ENCODE measurements at regions not wholly inside any gene's neighbourhood (a gene's known extent, or its start where the extent isn't known, plus 50 kb on each side); places are given as distances from the start of the nearest gene placed in this dataset.
A peak's percentile ranks its signal among the peaks of the same experiment; 100 is the strongest.

- peaks cover 0 to 23% (median 8%) of the 10 kb centered on the region in 10 experiments; a peak in 11 of 20 replicates for H3K4me1 ChIP-seq
- no peak overlapping the region for H3K4me2 ChIP-seq
- no peak overlapping the region for H3K27ac ChIP-seq
- H4K20me1 ChIP-seq = no peaks in the 10 kb centered on the region
- no peak overlapping the region for H3K4me3 ChIP-seq
- no peaks in the 10 kb centered on the region for H3K36me3 ChIP-seq
- H3K9ac ChIP-seq = no peak overlapping the region
- no peak for TF ChIP-seq Cebpa-rat (IDR thresholded peaks at IDR 0.05)
- H3K27me3 ChIP-seq = no peaks in the 10 kb centered on the region
- H3K9me3 ChIP-seq (replicated peaks in 1 of 11) = peaks cover 9 to 14% (median 11%) of the 10 kb centered on the region in 11 experiments; a peak in 19 of 22 replicates
Observed at GRCh38 chr12:90631591-90632212, 323.3 kb downstream of the CCER1 start.

GRCh38 chr12:90630006-90630405 is 325.0 kb downstream of the CCER1 start:
- Histone ChIP-seq H3K27me3 (no peaks in the 10 kb centered on the region), H3K4me3 (no peak overlapping the region), H3K4me1 (peaks cover 0 to 25% (median 8%) of the 10 kb centered on the region in 10 experiments; a peak in 11 of 20 replicates), H3K27ac (no peak overlapping the region), H3K4me2 (no peak overlapping the region), H4K20me1 (no peaks in the 10 kb centered on the region), H3K9ac (no peak overlapping the region), H3K36me3 (no peaks in the 10 kb centered on the region), H3K9me3 (replicated peaks in 1 of 11) (peaks cover 9 to 14% (median 11%) of the 10 kb centered on the region in 11 experiments; a peak in 19 of 22 replicates)
- no peak for TF ChIP-seq Cebpa-rat (IDR thresholded peaks at IDR 0.05)

GRCh38 chr12:90628213-90628612 is 326.8 kb downstream of the CCER1 start:
- TF ChIP-seq Cebpa-rat (IDR thresholded peaks at IDR 0.05) = no peak
- peaks cover 2 to 3% (median 3%) of the 10 kb centered on the region in 11 experiments; a peak in 17 of 22 replicates for H3K9me3 ChIP-seq (replicated peaks in 1 of 11)
- peak overlapping the region in 1 of 11 experiments; percentile 17; a peak in 2 of 22 replicates for H3K27ac ChIP-seq
- H3K4me3 ChIP-seq = no peak overlapping the region
- no peaks in the 10 kb centered on the region for H4K20me1 ChIP-seq
- peak overlapping the region in 4 of 11 experiments; percentile 44 to 65 (median 52); a peak in 6 of 22 replicates for H3K4me2 ChIP-seq
- H3K27me3 ChIP-seq = no peaks in the 10 kb centered on the region
- H3K36me3 ChIP-seq = no peaks in the 10 kb centered on the region
- peaks cover 0 to 25% (median 8%) of the 10 kb centered on the region in 10 experiments; a peak in 11 of 20 replicates for H3K4me1 ChIP-seq
- no peak overlapping the region for H3K9ac ChIP-seq

GRCh38 chr12:90627180-90627896 is 327.6 kb downstream of the CCER1 start:
- H3K4me1 ChIP-seq = peaks cover 0 to 27% (median 8%) of the 10 kb centered on the region in 10 experiments; a peak in 11 of 20 replicates
- no peak overlapping the region for H3K9ac ChIP-seq
- peak overlapping the region in 3 of 11 experiments; percentile 39 to 65 (median 43); a peak in 7 of 22 replicates for H3K27ac ChIP-seq
- H3K27me3 ChIP-seq = no peaks in the 10 kb centered on the region
- no peak for TF ChIP-seq Cebpa-rat (IDR thresholded peaks at IDR 0.05)
- H3K9me3 ChIP-seq (replicated peaks in 1 of 11) = no peaks in the 10 kb centered on the region
- no peaks in the 10 kb centered on the region for H4K20me1 ChIP-seq
- H3K36me3 ChIP-seq = no peaks in the 10 kb centered on the region
- H3K4me2 ChIP-seq = peak overlapping the region in 7 of 11 experiments; percentile 3 to 65 (median 44); a peak in 12 of 22 replicates
- no peak overlapping the region for H3K4me3 ChIP-seq

GRCh38 chr12:90622431-90622830 is 332.5 kb downstream of the CCER1 start:
- H3K4me2 ChIP-seq = 0 out of 22 replicates have a peak overlapping the region, but pooled peaks of 2 of the 11 experiments have one; percentile 2 to 6
- H3K27me3 ChIP-seq = no peaks in the 10 kb centered on the region
- H3K4me3 ChIP-seq = no peak overlapping the region
- no peaks in the 10 kb centered on the region for H3K9me3 ChIP-seq (replicated peaks in 1 of 11)
- no peak overlapping the region for H3K9ac ChIP-seq
- peaks cover 0 to 19% (median 7%) of the 10 kb centered on the region in 10 experiments; a peak in 11 of 20 replicates for H3K4me1 ChIP-seq
- no peak for TF ChIP-seq Cebpa-rat (IDR thresholded peaks at IDR 0.05)
- no peaks in the 10 kb centered on the region for H4K20me1 ChIP-seq
- no peak overlapping the region; a peak in 1 of 22 replicates for H3K27ac ChIP-seq
- H3K36me3 ChIP-seq = no peaks in the 10 kb centered on the region

GRCh38 chr12:90621927-90622326 is 333.0 kb downstream of the CCER1 start:
- Histone ChIP-seq H4K20me1 (no peaks in the 10 kb centered on the region), H3K27me3 (no peaks in the 10 kb centered on the region), H3K9ac (no peak overlapping the region), H3K4me3 (no peak overlapping the region), H3K4me2 (peak overlapping the region in 1 of 11 experiments; percentile 2; a peak in 2 of 22 replicates), H3K9me3 (replicated peaks in 1 of 11) (no peaks in the 10 kb centered on the region), H3K27ac (no peak overlapping the region), H3K36me3 (no peaks in the 10 kb centered on the region), H3K4me1 (peaks cover 0 to 14% (median 2%) of the 10 kb centered on the region in 10 experiments; a peak in 11 of 20 replicates)
- no peak for TF ChIP-seq Cebpa-rat (IDR thresholded peaks at IDR 0.05)

GRCh38 chr12:90619943-90620342 is 335.0 kb downstream of the CCER1 start:
- Histone ChIP-seq H3K4me3 (no peak overlapping the region), H3K27me3 (no peaks in the 10 kb centered on the region), H3K36me3 (no peaks in the 10 kb centered on the region), H3K4me1 (peaks cover 0 to 10% (median 0%) of the 10 kb centered on the region in 10 experiments; a peak in 4 of 20 replicates), H3K27ac (no peak overlapping the region), H3K9me3 (replicated peaks in 1 of 11) (no peaks in the 10 kb centered on the region), H3K4me2 (no peak overlapping the region), H4K20me1 (no peaks in the 10 kb centered on the region), H3K9ac (no peak overlapping the region)
- no peak for TF ChIP-seq Cebpa-rat (IDR thresholded peaks at IDR 0.05)

- H3K4me1 ChIP-seq = peaks cover 0 to 10% (median 0%) of the 10 kb centered on the region in 10 experiments; a peak in 4 of 20 replicates
- H3K27ac ChIP-seq = no peak overlapping the region
- no peaks in the 10 kb centered on the region for H3K9me3 ChIP-seq (replicated peaks in 1 of 11)
- no peak for TF ChIP-seq Cebpa-rat (IDR thresholded peaks at IDR 0.05)
- no peak overlapping the region for H3K4me2 ChIP-seq
- no peaks in the 10 kb centered on the region for H3K27me3 ChIP-seq
- H4K20me1 ChIP-seq = no peaks in the 10 kb centered on the region
- no peak overlapping the region for H3K4me3 ChIP-seq
- H3K36me3 ChIP-seq = no peaks in the 10 kb centered on the region
- no peak overlapping the region for H3K9ac ChIP-seq
Observed at GRCh38 chr12:90618586-90618985, 336.4 kb downstream of the CCER1 start.

GRCh38 chr12:90611891-90612290 is 343.1 kb downstream of the CCER1 start:
- Histone ChIP-seq H3K4me1 (peaks cover 0 to 11% (median 0%) of the 10 kb centered on the region in 10 experiments; a peak in 1 of 20 replicates), H3K4me2 (no peak overlapping the region), H3K9me3 (replicated peaks in 1 of 11) (no peaks in the 10 kb centered on the region), H3K9ac (no peak overlapping the region), H3K36me3 (no peaks in the 10 kb centered on the region), H4K20me1 (no peaks in the 10 kb centered on the region), H3K27me3 (no peaks in the 10 kb centered on the region), H3K4me3 (no peak overlapping the region), H3K27ac (no peak overlapping the region)
- no peak for TF ChIP-seq Cebpa-rat (IDR thresholded peaks at IDR 0.05)

Data from BLaER1 treated with 17β-estradiol and CSF1 and Interleukin-3, amounts not matched to agents 10 nM and 100 nM (cell line).